SK-N-SH (cell line): ENCODE measurements at regions not wholly inside any gene's neighbourhood (a gene's known extent, or its start where the extent isn't known, plus 50 kb on each side); places are given as distances from the start of the nearest gene placed in this dataset.

ENCODE experiments used
- CHD2 ChIP-seq: fragments of 150-350 bp; IDR thresholded peaks from 2 replicates; pipeline ENCODE4 v1.6.1; 2018; ENCODE audit warnings: low read length; ENCODE audit not compliant: partially characterized antibody
- EP300 ChIP-seq, 2 experiments: IDR thresholded peaks; 2 replicates each; pipeline versions ENCODE4 v1.4.0 to v1.6.1; 2012; ENCODE audit warnings: borderline replicate concordance in 1 of 2, low read depth in 1 of 2, low read length in 1 of 2
- EZH2phosphoT487 ChIP-seq: fragments of 200-600 bp; sonication (generic); IDR thresholded peaks from 2 replicates; pipeline ENCODE4 v1.6.1; 2017; ENCODE audit warnings: low read depth, mixed run types, mild to moderate bottlenecking, antibody characterized with exemption, moderate library complexity, borderline replicate concordance
- MXI1 ChIP-seq: IDR thresholded peaks from 2 replicates; pipeline ENCODE4 v1.6.1; 2012; ENCODE audit warnings: mild to moderate bottlenecking, low read depth, low read length, improper control_type of control experiment
- POLR2AphosphoS5 ChIP-seq: IDR thresholded peaks from 2 replicates; pipeline ENCODE4 v1.6.1; 2012; ENCODE audit warnings: low read depth, low read length
- SMC3 ChIP-seq: IDR thresholded peaks from 2 replicates; pipeline ENCODE4 v1.6.1; 2012; ENCODE audit warnings: low read depth, low read length, improper control_type of control experiment
- TAF1 ChIP-seq: IDR thresholded peaks from 2 replicates; pipeline ENCODE4 v1.6.1; 2012; ENCODE audit warnings: low read depth, mild to moderate bottlenecking, low read length, moderate library complexity, borderline replicate concordance
- TEAD4 ChIP-seq: IDR thresholded peaks from 2 replicates; pipeline ENCODE4 v1.4.0; 2012; ENCODE audit warnings: mild to moderate bottlenecking, borderline replicate concordance; ENCODE audit not compliant: insufficient read depth
- YY1 ChIP-seq: IDR thresholded peaks from 2 replicates; pipeline ENCODE4 v1.4.0; 2012; ENCODE audit warnings: low read depth, mild to moderate bottlenecking
- TF ChIP-seq, protein P1 (sequence below): fragments of 200-600 bp; sonication (generic); IDR thresholded peaks from 2 replicates; pipeline ENCODE4 v1.6.1; 2017; ENCODE audit warnings: antibody characterized with exemption, mild to moderate bottlenecking, moderate library complexity
- TF ChIP-seq, protein P2 (sequence below): fragments of 150-350 bp; IDR thresholded peaks from 2 replicates; pipeline ENCODE4 v1.6.1; 2017; ENCODE audit warnings: antibody characterized with exemption, low read length, low read depth, borderline replicate concordance
- TF ChIP-seq, protein P3 (sequence below): IDR thresholded peaks from 2 replicates; pipeline ENCODE4 v1.4.0; 2012; ENCODE audit warnings: low read depth
- TF ChIP-seq, protein P4 (sequence below): IDR thresholded peaks from 2 replicates; pipeline ENCODE4 v1.4.0; 2012; ENCODE audit warnings: low read depth, borderline replicate concordance

DNA sequence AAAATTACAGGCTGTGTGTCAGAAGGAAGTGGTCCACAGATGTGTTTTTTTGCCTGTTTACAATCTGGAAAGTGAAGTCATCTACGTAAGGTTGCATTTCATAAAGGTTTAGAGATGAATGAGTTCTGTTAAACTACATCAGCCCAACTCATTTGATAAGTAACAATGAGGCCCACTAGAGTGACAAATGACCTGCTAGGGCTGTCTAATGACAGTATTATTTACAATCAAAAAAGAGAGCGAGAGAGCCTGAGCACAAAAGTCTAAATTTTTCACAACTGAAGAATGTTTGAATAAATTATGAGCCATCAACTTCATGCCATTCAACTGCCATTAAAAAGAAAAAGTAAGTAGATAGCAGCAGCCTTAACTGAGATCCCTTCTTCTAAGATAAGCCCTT, 135.7 kb upstream of the TBL1XR1 start:
- TF ChIP-seq POLR2AphosphoS5 (no peak), EP300 (IDR thresholded peaks at IDR 0.05; ENCODE audit: borderline replicate concordance in 1 of 2, low read depth in 1 of 2, low read length in 1 of 2) (no peak), CHD2 (no peak), TAF1 (no peak), EZH2phosphoT487 (no peak), TEAD4 (no peak), SMC3 (no peak), YY1 (no peak), MXI1 (no peak)
- TF ChIP-seq, protein P1, sequence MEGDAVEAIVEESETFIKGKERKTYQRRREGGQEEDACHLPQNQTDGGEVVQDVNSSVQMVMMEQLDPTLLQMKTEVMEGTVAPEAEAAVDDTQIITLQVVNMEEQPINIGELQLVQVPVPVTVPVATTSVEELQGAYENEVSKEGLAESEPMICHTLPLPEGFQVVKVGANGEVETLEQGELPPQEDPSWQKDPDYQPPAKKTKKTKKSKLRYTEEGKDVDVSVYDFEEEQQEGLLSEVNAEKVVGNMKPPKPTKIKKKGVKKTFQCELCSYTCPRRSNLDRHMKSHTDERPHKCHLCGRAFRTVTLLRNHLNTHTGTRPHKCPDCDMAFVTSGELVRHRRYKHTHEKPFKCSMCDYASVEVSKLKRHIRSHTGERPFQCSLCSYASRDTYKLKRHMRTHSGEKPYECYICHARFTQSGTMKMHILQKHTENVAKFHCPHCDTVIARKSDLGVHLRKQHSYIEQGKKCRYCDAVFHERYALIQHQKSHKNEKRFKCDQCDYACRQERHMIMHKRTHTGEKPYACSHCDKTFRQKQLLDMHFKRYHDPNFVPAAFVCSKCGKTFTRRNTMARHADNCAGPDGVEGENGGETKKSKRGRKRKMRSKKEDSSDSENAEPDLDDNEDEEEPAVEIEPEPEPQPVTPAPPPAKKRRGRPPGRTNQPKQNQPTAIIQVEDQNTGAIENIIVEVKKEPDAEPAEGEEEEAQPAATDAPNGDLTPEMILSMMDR, result no peak
- TF ChIP-seq, protein P2, sequence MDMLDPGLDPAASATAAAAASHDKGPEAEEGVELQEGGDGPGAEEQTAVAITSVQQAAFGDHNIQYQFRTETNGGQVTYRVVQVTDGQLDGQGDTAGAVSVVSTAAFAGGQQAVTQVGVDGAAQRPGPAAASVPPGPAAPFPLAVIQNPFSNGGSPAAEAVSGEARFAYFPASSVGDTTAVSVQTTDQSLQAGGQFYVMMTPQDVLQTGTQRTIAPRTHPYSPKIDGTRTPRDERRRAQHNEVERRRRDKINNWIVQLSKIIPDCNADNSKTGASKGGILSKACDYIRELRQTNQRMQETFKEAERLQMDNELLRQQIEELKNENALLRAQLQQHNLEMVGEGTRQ, result no peak
- TF ChIP-seq, protein P3, sequence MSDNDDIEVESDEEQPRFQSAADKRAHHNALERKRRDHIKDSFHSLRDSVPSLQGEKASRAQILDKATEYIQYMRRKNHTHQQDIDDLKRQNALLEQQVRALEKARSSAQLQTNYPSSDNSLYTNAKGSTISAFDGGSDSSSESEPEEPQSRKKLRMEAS, result no peak
- TF ChIP-seq, protein P4, sequence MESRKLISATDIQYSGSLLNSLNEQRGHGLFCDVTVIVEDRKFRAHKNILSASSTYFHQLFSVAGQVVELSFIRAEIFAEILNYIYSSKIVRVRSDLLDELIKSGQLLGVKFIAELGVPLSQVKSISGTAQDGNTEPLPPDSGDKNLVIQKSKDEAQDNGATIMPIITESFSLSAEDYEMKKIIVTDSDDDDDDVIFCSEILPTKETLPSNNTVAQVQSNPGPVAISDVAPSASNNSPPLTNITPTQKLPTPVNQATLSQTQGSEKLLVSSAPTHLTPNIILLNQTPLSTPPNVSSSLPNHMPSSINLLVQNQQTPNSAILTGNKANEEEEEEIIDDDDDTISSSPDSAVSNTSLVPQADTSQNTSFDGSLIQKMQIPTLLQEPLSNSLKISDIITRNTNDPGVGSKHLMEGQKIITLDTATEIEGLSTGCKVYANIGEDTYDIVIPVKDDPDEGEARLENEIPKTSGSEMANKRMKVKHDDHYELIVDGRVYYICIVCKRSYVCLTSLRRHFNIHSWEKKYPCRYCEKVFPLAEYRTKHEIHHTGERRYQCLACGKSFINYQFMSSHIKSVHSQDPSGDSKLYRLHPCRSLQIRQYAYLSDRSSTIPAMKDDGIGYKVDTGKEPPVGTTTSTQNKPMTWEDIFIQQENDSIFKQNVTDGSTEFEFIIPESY, result no peak
